Spleen (tissue), 7 donors: ENCODE measurements at regions not wholly inside any gene's neighbourhood (a gene's known extent, or its start where the extent isn't known, plus 50 kb on each side); places are given as distances from the start of the nearest gene placed in this dataset.

Experiments used
- POLR2A ChIP-seq, 3 donors: fragments of 450-650 bp; IDR thresholded peaks; one replicate each; pipeline ENCODE4 v1.5.1; 2017; ENCODE audit warnings: antibody characterized with exemption in 3 of 3, mild to moderate bottlenecking in 1 of 3
- POLR2AphosphoS5 ChIP-seq, 3 donors: sonication (generic); formaldehyde crosslinking; IDR thresholded peaks; one replicate each; pipeline ENCODE4 v1.5.1; 2017; ENCODE audit warnings: antibody characterized with exemption in 3 of 3
- TF ChIP-seq, protein P1 (sequence below), 11 experiments: fragments of 200-600 bp in 7 of 11; fragments of 450-650 bp in 4 of 11; sonication (generic) in 4 of 11; IDR thresholded peaks in 8 of 11; conservative IDR thresholded peaks in 3 of 11; 1 replicate in 7 of 11; 2 replicates in 4 of 11; pipeline versions ENCODE4 v1.4.0 to v1.8.0; 2016 to 2021; ENCODE audit warnings: antibody characterized with exemption in 11 of 11, inconsistent platforms in 4 of 11, mild to moderate bottlenecking in 1 of 11
- donor health status: DM: no; HTN: no; CAD: no; lungs with moderate emphysema.
- donor health status: DM: no; HTN: no; CAD: no.
- donor health status: DM: no; HTN: no; CAD: no.

GRCh38 chr4:165768281-165768680 lies 104.8 kb upstream of the TLL1 start:
- TF ChIP-seq, protein P1, sequence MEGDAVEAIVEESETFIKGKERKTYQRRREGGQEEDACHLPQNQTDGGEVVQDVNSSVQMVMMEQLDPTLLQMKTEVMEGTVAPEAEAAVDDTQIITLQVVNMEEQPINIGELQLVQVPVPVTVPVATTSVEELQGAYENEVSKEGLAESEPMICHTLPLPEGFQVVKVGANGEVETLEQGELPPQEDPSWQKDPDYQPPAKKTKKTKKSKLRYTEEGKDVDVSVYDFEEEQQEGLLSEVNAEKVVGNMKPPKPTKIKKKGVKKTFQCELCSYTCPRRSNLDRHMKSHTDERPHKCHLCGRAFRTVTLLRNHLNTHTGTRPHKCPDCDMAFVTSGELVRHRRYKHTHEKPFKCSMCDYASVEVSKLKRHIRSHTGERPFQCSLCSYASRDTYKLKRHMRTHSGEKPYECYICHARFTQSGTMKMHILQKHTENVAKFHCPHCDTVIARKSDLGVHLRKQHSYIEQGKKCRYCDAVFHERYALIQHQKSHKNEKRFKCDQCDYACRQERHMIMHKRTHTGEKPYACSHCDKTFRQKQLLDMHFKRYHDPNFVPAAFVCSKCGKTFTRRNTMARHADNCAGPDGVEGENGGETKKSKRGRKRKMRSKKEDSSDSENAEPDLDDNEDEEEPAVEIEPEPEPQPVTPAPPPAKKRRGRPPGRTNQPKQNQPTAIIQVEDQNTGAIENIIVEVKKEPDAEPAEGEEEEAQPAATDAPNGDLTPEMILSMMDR (IDR thresholded peaks at IDR 0.05 in 8 of 11, conservative IDR thresholded peaks at IDR 0.05 in 3 of 11): no peak
- no peak for TF ChIP-seq POLR2AphosphoS5 (IDR thresholded peaks at IDR 0.05)
- no peak for TF ChIP-seq POLR2A (IDR thresholded peaks at IDR 0.05)
